NCI-H446 (cell line): ENCODE measurements at regions not wholly inside any gene's neighbourhood (a gene's known extent, or its start where the extent isn't known, plus 50 kb on each side); places are given as distances from the start of the nearest gene placed in this dataset.
"Not testable (repeated sequence)": the region's sequence is repeated elsewhere in the genome, so short reads cannot be mapped to it uniquely, and the experiment has no call there.

ENCODE experiments used
- DNase-seq, 2 experiments: peaks; one replicate each; lab custom pipeline; 2025; lab: John Stamatoyannopoulos, UW

- no peak for DNase-seq
Observed at GRCh38 chr6:140537834-140538705, 1163.6 kb upstream of the CITED2 start.

- no peak for DNase-seq
Observed at GRCh38 chr6:140537211-140537610, 1162.8 kb upstream of the CITED2 start.

- no peak for DNase-seq
Observed at GRCh38 chr6:140535511-140535910, 1161.1 kb upstream of the CITED2 start.

- DNase-seq, result no peak
Observed at GRCh38 chr6:140533526-140533925, 1159.1 kb upstream of the CITED2 start.

GRCh38 chr6:140504776-140505175, 1130.3 kb upstream of the CITED2 start:
- no peak for DNase-seq

GRCh38 chr6:140500849-140501248, 1126.4 kb upstream of the CITED2 start:
- no peak for DNase-seq

GRCh38 chr6:140499607-140500006, 1125.2 kb upstream of the CITED2 start:
- DNase-seq, result no peak

- no peak for DNase-seq
Observed at GRCh38 chr6:140494321-140495108, 1120.1 kb upstream of the CITED2 start.

GRCh38 chr6:140493470-140493869, 1119.0 kb upstream of the CITED2 start:
- not testable (repeated sequence) for DNase-seq

- no peak for DNase-seq
Observed at GRCh38 chr6:140490081-140490480, 1115.6 kb upstream of the CITED2 start.

- DNase-seq, result no peak
Observed at GRCh38 chr6:140487586-140487985, 1113.1 kb upstream of the CITED2 start.

GRCh38 chr6:140486450-140487361, 1112.3 kb upstream of the CITED2 start:
- no peak for DNase-seq

GRCh38 chr6:140485740-140486449, 1111.4 kb upstream of the CITED2 start:
- no peak for DNase-seq

GRCh38 chr6:140480852-140481251, 1106.4 kb upstream of the CITED2 start:
- peak in 1 of 2 experiments; percentile 6 for DNase-seq

GRCh38 chr6:140478631-140479030, 1104.2 kb upstream of the CITED2 start:
- DNase-seq, result no peak

- DNase-seq, result no peak
Observed at GRCh38 chr6:140475086-140475485, 1100.6 kb upstream of the CITED2 start.

GRCh38 chr6:140464720-140465119, 1090.3 kb upstream of the CITED2 start:
- no peak for DNase-seq

GRCh38 chr6:140463312-140463710, 1088.9 kb upstream of the CITED2 start:
- DNase-seq, result no peak

- no peak for DNase-seq
Observed at GRCh38 chr6:140462453-140463311, 1088.2 kb upstream of the CITED2 start.

GRCh38 chr6:140462076-140462452, 1087.6 kb upstream of the CITED2 start:
- no peak for DNase-seq
